ENCODE measurements at regions not wholly inside any gene's neighbourhood (a gene's known extent, or its start where the extent isn't known, plus 50 kb on each side); places are given as distances from the start of the nearest gene placed in this dataset.
"Not testable (repeated sequence)": the region's sequence is repeated elsewhere in the genome, so short reads cannot be mapped to it uniquely, and the experiment has no call there.

DNA sequence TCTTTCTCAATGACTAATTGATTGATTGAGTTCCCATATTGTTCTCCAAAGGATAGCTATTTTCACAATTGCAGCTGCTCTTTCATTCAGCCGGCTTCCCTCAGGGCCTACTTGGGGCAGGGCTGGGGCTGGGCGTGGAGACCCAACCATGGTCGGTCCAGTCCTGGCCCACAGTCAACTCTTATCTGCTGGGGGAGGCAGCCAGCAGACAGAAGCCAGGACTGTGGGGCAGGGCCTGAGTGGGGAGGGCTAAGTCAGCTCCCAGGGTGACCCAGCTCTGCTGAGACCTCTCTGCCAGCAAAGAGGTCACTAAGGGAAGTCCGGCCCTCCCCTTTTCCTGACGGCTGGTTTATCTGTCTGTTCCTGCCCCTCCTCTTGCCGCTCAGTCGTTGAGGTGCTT, 735.2 kb downstream of the TBC1D22A start:
- DNase-seq: no peak

DNA sequence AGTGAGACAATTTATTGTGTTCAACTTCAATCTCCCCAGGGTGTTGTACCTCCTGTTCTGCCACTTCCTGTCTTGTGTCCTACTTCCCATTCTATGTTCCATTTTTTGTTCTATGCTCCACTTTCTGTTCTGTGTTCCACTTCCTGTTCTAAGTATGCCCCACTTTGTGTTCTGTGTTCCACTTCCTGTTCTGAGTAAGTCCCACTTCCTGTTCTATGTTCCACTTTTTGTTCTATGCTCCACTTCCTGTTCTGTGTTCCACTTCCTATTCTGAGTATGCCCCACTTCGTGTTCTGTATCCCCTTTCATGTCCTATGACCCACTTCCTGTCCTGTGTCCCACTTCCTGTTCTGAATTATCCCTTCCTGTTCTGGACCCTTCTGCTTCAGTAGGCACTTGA, 732.7 kb downstream of the TBC1D22A start:
- no peak for DNase-seq

DNA sequence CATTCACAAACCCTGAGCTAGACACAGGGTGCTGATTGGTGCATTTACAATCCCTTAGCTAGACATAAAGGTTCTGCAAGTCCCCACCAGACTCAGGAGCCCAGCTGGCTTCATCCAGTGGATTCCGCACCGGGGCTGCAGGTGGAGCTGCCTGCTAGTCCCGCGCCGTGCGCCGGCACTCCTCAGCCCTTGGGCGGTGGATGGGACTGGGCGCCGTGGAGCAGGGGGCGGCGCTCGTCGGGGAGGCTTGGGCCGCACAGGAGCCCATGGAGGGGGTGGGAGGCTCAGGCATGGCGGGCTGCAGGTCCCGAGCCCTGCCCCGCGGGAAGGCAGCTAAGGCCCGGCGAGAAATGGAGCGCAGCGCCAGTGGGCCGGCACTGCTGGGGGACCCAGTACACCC, 725.7 kb downstream of the TBC1D22A start:
- DNase-seq: not testable (repeated sequence)

DNA sequence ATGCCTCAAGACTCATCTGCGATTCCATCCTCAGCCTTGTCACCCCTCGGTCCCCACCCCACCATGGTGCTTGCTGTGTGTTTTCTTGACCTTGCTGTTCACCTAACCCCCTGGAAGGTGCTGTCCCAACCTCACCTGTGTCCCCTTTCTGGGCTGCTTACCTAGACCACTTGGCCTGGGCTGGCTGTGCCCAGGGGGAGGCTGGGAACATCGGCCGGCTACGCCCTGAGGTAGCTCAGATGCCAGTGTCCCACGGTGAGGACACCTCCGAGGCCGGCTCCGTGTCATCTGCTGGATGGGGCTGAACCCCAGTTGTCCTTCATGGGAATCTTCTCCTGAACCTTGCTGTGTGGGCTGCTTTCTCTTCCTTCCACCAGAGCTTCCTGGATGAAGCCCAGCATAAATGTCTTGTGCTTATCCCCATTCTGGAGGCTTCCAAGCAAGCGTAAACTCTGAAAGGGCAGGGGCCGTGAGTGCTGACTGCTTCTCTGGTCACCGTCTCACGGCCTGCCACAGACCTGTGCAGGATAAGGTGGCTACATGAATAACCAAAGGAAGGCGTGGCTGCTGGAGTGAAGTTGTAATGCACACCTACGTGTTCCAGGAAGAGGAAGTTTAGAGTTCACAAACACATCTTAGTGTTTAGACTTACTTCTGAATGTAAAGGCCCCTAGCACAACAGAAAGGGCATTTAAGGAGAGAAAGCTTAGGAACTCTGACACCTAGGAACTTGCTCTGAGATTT, 724.3 kb downstream of the TBC1D22A start:
- no peak for DNase-seq

DNA sequence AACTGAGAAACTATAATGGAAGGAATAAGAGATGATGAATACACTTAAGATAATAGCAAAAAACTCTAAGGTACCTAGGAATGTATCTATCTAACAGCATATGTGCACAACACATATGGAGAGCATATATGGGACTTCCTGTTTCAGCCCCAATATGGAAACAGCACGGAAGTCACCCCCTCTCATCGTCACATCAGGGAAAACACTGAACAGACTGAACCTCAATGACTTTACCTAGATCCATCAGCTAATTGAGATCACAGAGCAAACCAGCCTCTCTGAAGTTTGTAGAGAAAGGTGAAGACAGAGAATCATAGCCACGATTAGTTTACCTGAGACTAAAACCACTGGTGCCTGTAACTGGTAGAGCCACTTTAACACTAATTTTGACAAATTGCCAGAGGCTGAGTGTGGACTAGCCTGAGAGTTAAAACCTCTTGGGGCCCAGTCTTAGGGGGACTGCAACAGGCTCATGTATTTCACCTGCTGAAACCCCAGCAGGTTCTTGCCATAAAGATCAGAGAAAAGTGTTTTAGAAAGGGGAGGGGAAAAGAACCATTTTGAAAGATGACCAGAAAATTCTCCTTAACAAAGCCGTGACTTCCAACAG, 722.6 kb downstream of the TBC1D22A start:
- no peak for DNase-seq

DNA sequence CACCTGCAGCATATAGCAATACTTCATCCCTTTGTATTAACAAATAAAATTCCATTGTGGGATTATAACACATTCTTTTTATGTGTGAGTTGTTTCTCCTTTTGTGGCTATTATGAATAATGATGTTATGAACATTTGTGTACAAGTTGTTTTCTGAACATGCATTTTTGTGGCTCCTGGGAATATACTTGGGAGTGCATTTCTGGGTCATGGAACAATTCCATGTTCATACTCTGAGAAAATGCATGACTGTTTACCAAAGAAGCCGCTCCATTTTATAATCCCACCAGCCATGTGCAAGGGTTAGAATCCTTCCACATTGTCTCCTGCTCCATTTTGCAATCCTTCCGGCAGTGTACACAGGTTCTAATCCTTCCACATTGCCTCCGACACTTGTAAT, 713.8 kb downstream of the TBC1D22A start:
- DNase-seq: no peak

DNA sequence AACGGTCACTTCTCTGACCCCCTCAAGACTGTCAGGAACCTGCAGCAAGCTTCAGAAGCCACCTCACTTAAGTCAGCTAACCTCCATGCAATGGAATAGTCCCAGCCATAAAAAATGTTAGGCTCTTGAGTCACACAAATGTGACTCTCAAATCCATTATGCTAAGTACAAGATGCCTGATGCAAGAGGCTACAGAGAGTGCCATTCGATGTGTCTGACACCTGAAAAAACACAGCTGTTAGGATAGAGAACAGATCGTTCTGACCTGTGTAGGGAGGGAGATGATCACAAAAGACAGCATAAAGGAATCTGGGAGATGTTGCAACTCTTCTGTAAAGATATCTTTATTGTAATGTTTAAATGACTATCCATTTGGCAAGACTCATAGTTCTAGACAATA, 712.4 kb downstream of the TBC1D22A start:
- no peak for DNase-seq

DNA sequence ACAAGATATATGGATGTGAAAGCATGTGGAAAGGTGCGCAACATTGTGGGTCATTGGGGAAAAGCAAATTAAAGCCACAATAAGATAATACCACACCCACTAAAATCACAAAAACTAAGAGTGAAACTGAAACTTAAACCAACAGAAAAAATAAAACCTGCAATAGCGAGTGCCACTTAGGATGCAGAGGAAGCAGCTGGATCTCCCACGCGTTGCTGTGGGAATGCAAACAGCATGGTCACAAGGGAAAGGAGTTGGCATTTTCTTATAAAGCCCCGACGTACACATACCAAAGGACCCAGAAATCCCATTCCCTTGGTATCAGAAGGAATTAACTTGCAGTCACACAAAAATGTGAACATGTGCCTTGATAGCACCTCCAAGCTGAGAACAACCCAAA, 712.0 kb downstream of the TBC1D22A start:
- DNase-seq: no peak

DNA sequence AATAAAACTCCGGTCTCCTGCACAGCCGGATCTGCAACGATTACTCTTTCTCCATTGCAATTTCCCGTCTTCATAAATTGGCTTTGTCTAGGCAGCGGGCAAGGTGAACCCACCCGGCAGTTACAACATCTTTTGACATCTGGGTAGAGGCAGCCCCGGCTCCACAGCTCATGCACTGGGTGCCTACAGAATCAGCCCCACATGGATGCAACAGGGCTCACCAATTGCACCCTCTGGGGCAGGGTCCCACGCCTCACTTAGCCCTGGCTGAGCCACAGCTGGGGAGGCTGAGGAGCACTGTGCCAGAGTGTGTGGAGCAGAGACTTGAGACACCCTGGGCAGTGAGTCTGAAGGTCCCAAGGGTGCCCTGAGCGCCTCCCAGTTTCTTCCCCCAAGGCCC, 710.2 kb downstream of the TBC1D22A start:
- DNase-seq: no peak

DNA sequence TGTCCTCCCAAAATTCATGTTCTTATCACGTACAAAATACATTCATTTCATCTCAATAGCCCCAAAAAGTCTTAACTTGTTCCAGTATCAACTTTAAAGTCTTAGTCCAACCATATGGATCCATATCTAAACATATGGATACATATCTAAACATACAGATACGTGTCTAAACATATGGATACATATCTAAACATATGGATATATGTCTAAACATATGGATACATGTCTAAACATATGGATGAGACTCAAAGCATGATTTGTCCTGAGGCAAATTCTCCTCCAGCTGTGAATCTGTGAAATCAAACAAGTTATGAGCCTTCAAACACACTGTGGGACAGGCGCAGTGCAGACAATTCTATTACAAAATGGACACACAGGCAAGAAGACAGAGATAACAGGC, 709.0 kb downstream of the TBC1D22A start:
- DNase-seq: no peak

DNA sequence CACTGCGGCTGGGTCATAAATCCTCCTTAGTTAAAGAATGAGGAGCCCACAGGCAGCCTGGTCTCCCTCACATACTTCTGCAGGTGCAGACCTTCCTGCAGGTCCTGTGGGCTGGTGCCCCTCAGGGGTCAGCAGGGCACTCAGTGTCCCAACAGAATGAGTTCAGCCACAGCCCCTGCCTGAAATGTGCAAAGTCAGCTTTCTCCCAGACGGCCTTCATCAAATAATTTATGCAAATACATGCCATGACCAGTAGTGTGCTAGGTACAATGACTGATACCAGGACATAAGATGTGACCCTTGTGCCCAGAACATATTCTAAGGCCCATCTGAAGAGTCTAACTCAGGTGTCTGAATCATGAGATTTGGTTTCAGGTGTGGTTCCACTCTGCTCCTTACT, 703.4 kb downstream of the TBC1D22A start:
- no peak for DNase-seq

DNA sequence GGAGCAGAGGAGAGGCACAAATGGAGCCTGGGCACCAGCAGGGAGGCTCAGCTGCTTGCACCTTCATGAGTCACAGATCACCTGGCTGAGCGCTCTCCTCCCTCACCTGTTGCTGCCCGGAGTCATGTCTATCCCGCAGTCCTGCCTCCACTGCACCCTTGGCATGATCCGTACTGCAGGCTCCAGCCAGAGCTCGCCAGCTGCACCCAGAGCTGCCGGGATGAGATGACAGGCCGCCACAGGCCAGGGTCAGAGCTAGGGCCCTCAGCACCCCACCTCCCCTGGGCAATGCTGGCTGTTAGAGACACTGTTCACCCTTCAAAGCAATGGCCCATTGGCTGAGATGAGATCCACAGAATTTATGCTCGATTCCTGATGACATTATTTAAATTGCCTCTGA, 702.8 kb downstream of the TBC1D22A start:
- DNase-seq: no peak

DNA sequence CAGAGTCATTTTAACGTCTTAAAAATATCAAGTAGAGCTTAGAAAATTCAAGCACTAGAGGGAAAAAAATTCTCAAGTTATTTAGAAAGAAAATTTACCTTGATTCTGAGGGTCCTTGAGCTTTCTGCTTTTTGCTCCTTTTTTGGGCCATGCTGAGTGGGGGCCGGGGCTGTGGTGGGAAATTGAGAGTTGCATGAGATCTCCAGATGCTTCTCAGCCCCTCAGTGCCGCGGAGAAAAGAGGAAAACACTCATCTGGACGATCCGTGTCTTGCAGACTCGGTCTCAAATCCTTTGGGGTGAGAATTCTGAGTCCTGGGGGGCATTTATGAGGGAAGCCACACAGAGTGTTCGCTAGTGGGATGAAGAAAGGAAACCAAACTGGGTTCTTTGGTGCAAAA, 700.8 kb downstream of the TBC1D22A start:
- DNase-seq: no peak

DNA sequence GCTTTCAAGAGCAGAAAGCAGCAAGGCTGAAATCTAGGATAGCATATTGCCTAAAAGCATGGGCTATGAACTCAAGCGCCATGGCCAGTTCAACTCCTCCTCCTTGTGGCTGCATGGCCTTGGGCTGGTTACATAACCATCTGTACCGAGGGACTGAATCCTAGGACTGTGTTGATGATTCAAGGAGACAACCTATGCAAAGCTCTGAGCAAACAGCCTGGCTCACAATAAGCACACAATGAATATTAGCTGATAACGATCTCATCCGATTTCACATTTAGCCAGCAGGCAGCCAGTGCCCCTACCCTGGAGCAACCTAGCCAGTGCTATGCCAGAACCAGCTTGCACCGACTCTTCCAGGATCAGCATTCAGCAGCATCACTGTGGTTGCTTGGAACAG, 698.4 kb downstream of the TBC1D22A start:
- DNase-seq: no peak

DNA sequence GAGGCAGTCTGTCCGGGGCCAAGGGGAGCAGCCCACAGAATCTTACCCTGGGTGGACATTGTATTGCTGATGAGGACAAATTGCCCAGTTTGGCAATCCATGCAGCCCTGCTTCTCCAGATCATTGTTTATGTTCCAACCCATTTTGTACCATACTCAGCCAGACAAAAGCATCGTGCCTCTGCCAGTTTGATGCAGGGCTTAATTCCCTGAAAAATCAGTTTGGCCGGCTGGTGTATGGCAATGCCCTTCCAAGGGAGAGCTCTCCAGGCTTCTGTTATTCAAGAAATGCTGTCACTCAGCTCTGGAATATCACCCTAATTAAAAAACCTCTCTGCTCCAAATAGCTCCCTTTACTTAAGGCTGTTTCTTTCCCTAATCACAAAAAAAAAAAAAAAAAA, 697.7 kb downstream of the TBC1D22A start:
- DNase-seq: no peak

DNA sequence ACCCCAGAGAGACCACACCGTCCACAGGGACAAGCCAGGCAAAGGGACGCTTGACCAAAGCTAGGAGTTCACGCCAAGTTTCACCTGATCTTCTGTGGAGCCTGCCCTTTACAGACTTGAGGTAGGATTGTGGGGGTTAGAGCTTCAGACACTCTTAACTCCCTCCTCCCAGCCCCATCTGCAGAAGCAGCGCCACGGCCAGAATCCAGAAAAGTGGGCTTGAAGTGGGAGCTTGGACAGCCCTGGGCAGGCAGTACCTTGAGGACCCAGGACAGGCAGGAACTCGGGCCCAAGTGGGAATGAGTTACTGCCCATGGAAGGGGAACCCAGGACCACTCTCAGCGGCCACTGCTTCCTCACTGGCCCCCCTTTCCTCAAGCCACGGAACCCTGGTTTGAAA, 695.9 kb downstream of the TBC1D22A start:
- no peak for DNase-seq

DNA sequence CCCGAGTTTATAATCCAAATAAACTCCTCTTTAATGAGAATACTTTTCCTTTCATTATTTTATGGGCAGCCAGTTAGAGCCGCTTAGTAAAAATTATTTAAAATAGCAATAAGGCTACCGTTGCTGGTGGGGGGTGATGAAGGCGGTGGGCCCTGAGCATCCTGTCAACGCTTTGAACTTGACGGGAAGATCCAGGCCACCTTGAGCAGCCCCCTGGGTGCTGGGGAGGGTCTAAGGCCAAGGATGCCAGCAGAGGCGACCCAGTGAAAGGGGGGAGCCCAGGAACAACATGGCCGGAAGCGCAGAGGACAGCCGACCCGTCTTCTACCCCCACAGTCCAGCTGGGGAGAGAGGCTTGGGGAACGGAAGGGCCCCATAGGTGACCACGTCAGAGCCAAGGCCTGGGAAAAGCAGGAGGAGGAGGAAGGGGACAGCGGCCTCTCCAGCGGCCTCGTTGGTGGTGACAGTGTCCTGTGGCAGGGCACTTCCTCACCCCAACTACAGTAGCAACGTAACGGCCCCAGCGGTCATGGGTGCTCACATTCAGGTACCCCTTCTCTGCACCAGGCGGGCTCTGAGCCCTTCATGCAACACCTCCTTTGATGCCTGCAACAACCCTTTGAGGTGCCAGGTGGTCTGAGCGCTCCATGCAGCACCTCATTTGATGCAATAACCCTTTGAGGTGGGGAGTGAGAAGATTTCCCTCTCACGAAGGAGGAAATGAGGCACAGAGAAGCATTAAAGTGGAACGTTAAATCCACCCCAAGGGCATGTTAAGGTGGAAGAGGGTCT, 695.3 kb downstream of the TBC1D22A start:
- no peak for DNase-seq

DNA sequence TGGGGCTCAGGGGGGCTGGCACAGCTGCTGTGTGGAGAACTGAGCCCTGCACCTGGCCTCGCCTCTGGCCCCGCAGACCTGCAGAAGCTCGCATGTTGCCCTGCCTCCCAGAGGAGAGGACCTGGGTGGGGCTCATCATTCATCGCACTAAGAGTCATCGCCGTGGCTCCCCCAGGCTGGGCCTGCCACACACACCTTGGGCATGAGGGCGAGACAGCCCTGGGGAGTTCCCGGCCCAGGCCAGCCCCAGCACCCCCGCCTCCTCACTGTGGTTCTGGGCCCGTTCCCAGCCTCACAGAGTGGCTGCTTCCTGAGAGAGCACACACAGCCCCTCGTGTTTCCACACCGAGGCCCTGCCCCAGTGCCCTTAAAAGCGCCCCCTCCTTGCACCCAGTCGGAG, 694.6 kb downstream of the TBC1D22A start:
- no peak for DNase-seq

DNA sequence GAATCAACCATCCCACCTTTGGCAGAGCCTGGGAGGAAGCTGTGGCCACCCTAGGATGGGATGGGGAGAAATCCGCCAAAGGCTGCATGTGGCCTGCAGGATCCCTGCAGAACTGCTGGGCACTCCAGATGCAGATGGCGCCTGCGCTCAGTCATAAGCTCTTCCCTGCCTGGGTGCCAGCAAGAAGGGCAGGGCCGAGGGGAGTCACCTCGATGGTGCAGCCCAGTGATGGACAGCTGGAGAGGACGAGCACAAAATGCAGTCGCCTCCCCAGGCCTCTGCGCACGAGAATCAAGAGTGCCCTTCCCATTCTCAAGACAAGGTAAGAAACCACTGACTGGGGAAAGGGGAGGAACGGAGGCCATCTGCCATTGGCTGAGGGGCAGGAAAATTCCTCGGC, 693.6 kb downstream of the TBC1D22A start:
- DNase-seq: no peak

DNA sequence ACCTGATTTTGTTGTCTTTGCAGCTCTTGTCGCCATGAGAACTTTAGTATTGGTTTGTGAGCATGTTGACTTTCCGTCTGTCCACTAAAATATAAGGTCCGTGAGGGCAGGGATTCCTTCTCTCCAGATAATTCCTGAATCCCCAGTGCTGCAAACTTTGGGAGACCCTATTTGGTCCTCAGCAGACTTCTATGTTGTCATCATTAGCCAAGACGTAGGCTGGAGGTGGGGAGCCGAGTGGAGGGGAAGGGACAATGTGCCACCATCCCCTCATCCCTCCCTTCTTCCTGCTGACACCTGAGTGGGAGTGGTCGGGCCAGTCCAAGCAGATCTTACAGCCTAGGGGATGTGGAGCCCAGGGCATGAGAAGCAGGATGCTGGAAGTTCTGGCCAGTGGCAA, 690.6 kb downstream of the TBC1D22A start:
- DNase-seq: no peak

DNA sequence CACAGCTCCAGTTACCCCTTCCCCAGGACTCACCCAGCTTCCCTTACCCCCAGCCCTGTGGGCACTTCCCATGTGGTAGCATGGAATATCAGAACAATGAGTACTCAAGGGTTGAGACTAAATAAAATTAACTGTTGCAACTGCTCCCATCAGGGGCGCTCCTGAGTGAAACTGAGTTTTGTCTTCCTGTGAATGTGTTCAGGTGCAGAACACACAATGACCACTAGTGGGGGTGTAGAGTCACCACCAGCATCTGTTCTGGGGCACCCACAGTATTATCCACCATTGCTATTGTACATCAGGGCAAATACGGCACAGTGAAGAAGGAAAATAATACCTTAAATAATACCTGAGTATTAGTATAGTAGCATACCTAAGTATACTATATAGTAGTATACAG, 689.7 kb downstream of the TBC1D22A start:
- DNase-seq: no peak

DNA sequence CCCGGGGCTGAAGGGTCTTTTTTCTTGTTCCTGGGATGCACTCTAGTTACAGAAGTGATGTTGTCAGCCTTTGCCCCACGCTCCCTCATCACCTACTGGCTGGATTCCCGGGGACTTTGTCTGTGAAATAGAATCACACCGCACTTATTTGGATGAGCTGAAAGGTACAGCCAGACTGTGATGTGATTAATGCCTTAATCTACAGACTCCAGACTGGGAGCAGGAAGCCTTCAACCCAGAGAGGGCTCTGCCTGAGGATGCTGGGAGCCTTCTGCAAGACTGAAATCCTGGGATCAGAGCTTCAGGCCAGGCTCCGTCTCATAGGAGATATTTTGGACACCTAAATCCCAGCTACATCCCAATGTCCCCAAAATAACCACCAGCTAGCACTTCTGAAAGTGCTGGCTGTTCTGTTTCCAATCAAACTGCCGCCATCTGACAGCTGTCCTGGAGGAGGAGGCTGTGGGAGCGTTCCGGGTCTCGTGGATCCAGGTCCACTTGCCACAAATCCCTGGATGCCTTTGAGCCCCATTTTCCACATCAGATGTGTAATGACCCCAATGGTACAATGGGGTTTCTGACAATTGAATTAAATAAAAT, 688.5 kb downstream of the TBC1D22A start:
- no peak for DNase-seq

DNA sequence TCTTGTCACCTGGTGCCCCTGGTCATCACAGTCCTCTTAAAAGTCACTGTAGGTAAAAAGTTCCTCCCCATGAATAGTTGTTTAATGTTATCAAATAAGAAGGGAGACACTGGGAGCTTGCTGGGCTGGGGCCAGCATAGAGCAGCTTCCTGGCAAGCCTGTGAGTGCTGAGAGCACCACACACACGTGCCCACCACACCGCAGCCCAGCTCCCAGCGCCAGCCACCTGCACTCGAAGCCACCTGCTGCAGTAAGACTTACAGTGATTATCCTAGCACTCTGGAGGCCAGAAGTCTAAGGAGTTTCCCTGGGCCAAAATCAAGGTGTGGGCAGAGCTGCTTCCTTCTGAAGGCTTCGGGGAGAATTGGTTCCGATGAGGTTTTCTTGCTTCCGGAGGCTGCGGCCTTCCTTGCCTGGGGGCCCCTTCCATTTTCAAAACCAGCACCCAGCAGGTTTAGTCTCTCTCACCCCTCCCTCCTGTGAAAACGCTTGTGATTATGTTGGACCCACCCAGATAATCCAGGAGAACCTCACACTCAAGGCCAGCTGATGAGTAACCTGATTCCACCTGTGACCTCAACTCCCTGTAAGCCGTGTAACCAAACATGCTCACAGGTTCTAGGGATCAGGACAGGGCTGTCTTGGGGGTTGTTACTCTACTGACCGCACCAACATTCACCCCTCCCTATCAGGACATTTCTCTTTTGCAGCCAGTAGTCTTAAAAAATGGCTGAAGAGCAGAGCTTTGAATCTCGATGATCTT, 687.2 kb downstream of the TBC1D22A start:
- DNase-seq: no peak

Data from GOT3 (cell line).